ENCODE measurements at regions not wholly inside any gene's neighbourhood (a gene's known extent, or its start where the extent isn't known, plus 50 kb on each side); places are given as distances from the start of the nearest gene placed in this dataset.

GRCh38 chr19:28393574-28394336, 819.2 kb downstream of the UQCRFS1 start:
- TF ChIP-seq, protein P1, sequence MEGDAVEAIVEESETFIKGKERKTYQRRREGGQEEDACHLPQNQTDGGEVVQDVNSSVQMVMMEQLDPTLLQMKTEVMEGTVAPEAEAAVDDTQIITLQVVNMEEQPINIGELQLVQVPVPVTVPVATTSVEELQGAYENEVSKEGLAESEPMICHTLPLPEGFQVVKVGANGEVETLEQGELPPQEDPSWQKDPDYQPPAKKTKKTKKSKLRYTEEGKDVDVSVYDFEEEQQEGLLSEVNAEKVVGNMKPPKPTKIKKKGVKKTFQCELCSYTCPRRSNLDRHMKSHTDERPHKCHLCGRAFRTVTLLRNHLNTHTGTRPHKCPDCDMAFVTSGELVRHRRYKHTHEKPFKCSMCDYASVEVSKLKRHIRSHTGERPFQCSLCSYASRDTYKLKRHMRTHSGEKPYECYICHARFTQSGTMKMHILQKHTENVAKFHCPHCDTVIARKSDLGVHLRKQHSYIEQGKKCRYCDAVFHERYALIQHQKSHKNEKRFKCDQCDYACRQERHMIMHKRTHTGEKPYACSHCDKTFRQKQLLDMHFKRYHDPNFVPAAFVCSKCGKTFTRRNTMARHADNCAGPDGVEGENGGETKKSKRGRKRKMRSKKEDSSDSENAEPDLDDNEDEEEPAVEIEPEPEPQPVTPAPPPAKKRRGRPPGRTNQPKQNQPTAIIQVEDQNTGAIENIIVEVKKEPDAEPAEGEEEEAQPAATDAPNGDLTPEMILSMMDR (IDR thresholded peaks at IDR 0.05 in 2 of 3, conservative IDR thresholded peaks at IDR 0.05 in 1 of 3; ENCODE audit: control insufficient read depth in 2 of 3, extremely low read depth in 1 of 3, insufficient read depth in 1 of 3, low read depth in 3 of 3, low read length in 3 of 3), result no peak
- TF ChIP-seq IRF3 (IDR thresholded peaks at IDR 0.05) (no peak), CBX3 (IDR thresholded peaks at IDR 0.05; ENCODE audit: borderline replicate concordance, low read depth) (no peak), PML (IDR thresholded peaks at IDR 0.05; ENCODE audit: low read length) (no peak), POU2F2 (IDR thresholded peaks at IDR 0.05; ENCODE audit: borderline replicate concordance, low read depth, low read length) (no peak), E2F4 (IDR thresholded peaks at IDR 0.05; ENCODE audit: low read depth, low read length) (no peak), ZNF24 (IDR thresholded peaks at IDR 0.05) (no peak), NFYB (IDR thresholded peaks at IDR 0.05; ENCODE audit: insufficient read depth, low read depth, low read length) (no peak), CEBPB (IDR thresholded peaks at IDR 0.05; ENCODE audit: borderline replicate concordance in 1 of 2, low read depth in 2 of 2, low read length in 2 of 2) (no peak), ZBED1 (IDR thresholded peaks at IDR 0.05; ENCODE audit: borderline replicate concordance) (no peak), TCF7 (IDR thresholded peaks at IDR 0.05; ENCODE audit: borderline replicate concordance) (no peak), SPI1 (IDR thresholded peaks at IDR 0.05; ENCODE audit: borderline replicate concordance, insufficient read depth, low read depth, low read length) (no peak), SMARCA5 (IDR thresholded peaks at IDR 0.05) (no peak), FOXM1 (IDR thresholded peaks at IDR 0.05; ENCODE audit: low read depth, low read length) (no peak)
